GM21360 (cell line): ENCODE measurements at regions not wholly inside any gene's neighbourhood (a gene's known extent, or its start where the extent isn't known, plus 50 kb on each side); places are given as distances from the start of the nearest gene placed in this dataset.

Experiments
- ATAC-seq: cut with Tn5 transposase; IDR thresholded peaks from one replicate; pipeline ENCODE4 v1.9.1; 2021; ENCODE audit warnings: mild to moderate bottlenecking, moderate library complexity; ENCODE audit not compliant: unreplicated experiment

DNA sequence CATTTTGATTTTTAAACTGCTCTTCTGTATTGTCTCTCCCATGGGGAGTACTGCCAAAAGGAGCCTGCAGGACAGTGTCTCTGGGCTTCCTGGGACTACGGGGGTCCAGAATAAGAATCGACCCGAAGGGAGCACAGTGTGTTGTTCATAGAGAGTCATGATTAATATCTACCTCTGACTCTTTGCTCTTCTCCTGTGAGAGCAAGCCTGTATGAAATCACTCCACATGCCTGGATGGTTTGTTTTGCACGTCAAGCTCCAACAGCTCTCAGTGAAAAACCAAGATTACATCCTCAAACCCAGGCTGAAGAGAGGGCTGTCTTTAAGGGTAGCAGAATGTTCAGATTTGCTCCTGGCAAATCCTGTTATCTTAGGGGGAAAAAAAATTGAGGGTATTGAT lies 1860.0 kb upstream of the WWC1 start:
- no peak for ATAC-seq

DNA sequence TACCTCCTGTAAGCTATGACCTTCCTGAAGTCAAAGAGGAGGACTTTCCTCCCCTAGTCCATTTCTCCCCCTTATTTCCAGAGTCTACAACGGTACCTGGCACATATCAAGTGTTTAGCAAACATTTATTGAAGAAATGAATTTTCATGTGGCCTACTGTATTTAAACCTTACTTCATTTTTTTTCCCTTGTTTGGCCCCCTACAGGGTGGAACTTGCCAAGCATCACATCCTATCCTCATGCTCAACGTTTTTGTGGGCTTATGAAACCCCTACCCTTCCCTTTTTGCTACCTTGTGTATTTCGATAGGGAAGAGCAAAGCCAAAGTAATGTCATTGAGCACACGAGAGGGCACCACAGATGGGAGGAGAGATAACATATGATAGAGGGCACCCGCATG lies 1857.8 kb upstream of the WWC1 start:
- ATAC-seq: no peak

DNA sequence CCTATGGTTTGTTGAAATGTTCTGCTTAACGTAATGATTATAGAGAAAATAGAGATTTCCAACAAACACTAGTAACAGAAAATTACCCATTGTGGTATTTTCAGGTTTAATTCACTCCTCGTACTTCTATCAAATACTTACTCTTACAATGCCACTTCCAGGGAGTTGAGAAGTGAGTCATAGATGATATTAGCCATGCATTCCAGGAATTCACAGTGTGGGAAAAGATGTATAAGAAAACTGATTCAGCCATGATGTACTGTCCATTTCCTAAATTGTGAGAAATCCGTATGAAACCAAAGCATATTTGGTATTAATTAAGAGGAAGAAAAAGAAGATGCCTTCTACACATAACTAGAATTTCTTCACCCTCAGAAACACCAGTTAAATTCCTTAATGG lies 1854.6 kb upstream of the WWC1 start:
- ATAC-seq: no peak

DNA sequence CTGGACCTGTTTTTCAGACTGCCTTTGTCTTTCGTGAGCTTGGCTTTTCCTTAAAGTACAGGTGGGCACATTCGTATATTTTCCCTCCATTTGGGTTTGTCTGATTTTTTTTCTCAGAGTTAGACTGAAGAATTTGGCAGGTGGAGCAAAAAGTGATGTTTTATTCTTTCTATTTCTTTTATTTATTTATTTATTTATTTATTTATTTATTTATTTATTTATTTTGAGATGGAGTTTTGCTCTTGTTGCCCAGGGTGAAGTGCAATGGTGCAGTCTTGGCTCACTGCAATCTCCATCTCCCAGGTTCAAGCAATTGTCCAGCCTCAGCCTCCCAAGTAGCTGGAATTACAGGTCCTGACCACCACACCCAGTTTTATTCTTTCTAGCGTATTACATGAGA lies 1805.1 kb upstream of the WWC1 start:
- no peak for ATAC-seq

DNA sequence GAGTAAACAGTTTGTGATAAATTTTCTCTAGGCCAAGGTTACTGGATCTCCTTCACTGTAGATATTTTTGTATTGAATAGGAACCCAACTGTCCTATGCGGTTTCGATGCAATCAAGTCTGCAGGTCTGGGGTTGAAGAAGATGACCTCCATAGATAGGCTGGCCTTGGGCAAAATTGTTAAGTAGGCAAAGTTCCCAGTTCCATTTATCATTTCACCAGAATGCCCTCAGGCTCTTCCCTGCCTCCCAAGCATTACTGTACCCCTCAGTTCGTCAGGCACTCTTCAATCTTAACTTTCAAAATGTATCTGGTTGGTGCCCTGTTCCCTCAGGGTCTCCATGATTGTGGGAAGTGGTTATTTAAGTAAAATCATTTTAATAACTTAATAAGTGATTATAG lies 1802.9 kb upstream of the WWC1 start:
- ATAC-seq: no peak

DNA sequence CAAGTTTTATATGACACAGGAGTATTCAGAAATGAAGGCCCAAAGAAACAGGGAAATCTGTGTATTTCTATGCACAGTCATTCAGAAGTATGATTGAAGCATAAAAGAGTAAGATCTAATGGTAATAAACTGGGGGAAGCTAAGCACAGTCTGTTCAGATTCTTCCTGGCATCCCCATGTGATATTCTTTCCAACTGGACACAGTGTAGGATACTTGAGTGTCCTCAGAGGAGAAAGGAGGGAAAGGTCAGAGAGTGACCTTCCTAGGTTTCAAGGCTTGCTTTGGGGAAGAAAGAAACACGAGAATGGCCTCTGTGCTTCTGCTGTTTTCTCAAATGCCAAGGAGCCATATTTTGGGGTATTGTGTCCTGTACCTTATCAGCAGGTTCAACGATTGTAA lies 1798.4 kb upstream of the WWC1 start:
- ATAC-seq: no peak

DNA sequence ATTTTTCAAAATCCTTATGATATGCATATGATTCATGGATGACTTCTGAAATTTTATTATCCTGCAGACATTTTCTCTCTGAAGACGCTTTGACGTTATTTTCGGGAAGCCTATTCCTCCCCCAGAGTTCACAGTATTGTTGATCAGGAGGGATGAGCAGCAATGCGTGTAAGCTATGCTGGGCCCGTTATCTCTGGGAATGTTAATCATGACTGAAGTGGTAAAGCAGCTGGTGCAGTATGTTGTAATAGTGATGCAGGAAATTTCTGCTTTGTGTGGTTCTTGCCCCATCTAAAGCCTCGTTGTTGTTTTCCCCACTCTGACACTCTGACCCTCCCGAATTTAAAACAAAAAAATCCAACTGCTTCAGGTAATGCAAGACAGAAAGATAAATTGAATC lies 1797.8 kb upstream of the WWC1 start:
- ATAC-seq: no peak

DNA sequence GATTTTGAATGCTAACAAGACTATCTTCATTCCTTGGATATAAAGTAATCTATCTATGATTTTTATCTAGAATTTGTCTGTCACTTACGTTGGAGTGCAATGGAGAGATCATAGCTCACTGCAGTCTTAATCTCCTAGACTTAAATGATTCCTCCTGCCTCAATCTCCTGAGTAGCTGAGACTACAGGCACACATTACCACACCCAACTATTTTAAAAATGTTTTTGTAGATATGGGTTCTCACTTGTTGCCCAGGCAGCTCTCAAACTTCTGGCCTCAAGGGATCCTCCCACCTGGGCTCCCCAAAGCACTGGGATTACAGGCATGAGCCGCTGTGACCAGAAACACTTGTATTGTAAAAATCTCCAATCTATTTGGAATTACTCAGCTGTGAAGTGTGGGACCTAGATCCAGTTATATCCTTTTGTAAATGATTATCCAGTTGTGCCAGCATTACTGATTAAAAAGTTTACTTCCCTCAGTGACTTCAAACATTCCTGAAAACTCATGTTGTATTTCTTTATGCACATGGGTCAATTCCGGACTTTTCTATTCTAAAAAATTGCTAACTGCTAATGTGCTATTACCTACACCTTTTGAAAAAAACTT lies 1793.8 kb upstream of the WWC1 start:
- ATAC-seq: no peak

DNA sequence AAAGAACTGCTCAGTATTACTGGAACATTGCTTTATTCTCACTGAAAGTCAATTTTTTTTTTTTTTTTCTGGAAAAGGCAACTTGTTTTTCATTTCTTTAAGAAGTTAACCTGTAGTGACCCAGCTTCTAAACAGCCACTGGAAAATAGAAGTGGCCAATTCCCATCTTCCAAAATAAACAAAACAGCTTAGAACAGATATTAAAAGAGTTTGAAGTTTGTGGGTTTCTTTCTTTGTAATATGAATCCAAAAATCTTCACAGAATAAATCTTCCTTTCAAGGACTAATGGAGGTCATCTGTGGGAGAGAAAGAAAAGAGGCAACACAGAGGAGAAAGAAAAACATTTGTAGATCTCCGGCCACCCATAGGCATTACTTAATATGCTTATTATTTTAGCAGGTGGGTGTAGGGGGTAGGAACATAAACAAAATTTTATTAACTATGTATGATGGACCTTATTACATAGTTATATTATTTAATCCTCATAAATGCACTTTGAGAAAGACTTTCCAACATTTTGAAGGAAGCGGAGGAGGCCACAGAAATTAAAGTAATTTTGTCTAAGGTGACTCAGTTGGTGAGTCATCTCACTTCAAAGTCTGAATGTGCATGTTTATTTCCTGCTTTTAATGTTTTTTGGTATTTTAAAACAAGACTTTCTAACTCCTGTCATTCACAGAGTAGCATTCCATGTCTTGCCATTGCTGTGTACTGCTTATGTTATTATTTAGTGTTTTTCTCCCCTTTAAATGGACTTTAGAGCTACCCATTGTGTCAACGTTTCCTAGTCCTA lies 1791.8 kb upstream of the WWC1 start:
- ATAC-seq: no peak

DNA sequence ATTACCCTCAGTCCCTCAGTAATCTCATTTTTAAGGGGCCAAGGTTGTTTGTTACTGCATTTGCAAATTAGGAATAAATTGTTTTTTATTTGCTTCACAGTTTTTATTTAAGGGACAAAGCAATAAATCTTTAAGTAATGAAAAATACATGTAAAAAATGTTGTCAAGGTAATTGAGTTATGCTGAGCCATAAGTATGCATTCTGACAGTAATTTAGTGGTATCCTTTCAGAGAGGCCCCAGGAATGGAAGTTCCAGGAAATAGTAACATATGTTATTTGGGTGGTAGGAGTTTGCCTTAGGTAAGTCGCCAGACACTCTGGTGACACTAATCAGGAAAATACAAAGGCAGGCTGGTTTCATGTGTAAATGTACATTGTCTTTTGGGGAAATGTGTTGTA lies 1787.9 kb upstream of the WWC1 start:
- ATAC-seq: no peak

DNA sequence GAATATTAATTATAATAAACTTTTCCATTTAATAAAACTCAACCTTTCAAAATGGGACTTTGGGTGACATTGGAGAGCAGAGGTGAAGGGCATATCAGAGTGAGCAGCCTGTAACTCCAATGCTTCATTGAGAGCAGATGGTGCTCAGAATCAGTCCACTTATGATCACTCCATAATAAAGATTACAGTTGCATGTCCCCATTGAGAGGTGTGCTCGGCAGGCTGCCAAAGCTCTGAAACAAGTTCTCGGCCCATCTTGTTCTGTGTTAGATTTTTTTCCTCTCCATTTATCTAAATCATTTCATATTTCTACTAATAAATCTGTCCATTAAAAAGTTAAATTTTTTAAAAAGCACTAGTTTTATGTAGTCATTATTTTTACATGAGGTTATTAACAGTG lies 1786.4 kb upstream of the WWC1 start:
- no peak for ATAC-seq

DNA sequence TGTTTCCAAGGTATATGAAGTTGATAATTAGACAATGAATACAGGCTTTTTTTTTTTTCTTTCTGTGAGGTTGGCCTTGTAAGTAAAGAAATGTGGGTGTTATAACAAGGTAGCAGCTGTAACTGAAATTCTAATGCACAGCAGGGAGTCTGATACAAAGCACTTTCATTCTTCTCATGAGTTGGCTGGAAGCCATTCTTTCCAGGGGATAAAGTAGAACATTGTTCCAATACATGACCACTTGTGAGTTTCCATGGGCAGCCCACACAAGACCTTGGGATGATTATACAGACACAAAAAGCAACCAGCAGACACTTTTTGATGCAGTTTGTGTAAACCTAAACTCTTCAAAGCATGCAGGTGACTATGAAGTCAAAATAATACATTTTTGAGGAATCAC lies 1785.9 kb upstream of the WWC1 start:
- ATAC-seq: no peak

DNA sequence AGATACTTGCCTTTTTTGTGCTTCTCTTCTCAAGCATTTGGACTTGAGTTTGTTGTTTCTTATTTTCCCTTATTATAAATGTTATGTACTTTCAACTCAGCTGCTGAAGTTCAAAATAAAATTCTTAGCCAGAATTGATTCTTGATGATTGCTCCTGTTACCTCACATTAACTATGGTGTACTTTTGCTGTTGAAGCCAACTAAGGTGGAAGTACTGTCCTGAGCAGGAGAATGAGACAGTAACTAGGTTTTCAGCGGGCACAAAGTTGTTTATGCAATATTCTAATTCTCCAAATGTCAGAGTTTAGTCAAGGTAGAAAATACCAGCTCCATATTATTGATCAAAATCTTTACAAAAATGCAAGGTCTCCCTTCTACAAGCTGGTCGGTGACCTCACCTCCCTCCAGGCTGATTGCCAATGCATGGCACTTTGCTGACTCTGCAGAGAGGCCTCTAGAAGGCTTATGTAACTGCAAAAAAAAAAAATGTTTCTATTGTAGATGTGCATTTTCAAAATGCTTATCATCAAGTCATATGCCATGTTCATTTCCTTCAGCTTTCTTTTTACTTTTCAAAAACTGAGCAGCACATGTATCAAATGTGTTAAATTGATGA lies 1783.5 kb upstream of the WWC1 start:
- no peak for ATAC-seq

DNA sequence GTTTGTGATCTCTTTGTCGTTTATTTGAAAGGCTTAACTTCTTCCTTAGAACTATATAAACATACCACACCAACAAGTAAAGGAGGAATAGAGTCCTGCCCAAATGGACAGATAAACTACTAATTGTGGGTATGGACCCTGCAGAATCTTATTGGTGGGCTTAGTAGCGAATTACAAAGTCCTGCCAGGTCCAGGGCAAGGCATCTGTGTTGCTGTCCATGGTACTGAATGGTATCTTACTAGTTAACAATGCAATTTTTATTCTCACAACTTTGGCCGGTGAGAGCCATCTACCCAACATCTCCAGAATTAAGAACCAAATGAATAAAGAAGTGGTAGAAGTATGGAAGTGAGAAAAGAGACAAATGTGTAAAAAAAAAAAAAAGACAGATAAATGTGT lies 1782.4 kb upstream of the WWC1 start:
- no peak for ATAC-seq

DNA sequence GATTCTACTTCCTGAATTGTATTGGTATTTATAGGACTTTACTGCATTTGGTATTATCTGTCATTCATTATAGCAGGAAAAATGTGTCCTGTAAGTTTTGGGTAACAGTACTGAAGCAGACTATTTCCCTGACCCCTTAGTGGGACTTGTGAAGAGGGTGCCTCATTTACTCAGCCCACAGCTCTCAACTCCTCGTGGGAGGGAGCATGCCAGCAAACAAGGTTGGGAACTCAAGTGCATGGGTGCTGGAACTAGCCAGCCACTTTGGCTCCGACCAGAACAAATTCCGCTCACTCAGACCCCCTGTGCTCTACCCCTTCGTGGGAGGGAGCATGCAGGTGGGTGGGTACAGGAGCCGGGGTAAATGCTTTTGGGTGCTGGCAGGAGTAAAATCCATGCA lies 1773.5 kb upstream of the WWC1 start:
- ATAC-seq: no peak

DNA sequence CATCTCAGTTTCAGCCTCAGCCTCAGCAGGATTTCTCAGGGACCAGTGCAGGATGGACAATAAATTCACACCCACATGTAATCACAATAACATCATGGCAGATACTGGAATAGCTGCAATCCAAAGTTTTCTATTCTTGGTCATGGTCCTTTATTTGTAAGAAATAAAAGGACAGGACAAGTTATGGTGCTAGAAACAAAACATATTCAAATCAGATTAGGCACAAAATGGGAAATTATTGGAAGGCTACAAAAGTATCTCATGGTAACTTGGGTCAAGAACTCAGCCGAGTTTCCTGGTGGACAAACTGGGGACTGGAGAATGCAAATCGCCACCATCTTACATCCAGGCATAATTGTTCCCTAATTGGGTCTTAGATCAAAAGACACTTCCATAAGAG lies 1768.2 kb upstream of the WWC1 start:
- no peak for ATAC-seq

DNA sequence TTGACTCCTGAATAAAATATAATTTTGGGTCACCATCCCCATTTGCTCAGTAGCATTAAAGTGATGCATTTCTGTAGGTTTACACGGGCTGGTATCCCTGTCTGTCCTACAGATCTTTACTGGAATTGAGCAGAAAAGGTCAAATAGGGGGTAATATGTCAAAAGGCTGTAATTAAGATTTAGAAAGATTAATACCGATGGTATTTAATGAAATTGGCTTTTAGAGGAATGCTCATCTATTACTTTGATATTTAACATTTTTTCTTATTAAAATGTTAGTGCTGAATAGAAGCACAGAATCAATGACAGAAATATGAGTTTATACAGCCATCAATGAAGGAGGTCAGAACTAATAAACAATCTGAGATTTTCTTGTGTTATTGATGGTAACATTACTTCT lies 1762.2 kb upstream of the WWC1 start:
- ATAC-seq: no peak

DNA sequence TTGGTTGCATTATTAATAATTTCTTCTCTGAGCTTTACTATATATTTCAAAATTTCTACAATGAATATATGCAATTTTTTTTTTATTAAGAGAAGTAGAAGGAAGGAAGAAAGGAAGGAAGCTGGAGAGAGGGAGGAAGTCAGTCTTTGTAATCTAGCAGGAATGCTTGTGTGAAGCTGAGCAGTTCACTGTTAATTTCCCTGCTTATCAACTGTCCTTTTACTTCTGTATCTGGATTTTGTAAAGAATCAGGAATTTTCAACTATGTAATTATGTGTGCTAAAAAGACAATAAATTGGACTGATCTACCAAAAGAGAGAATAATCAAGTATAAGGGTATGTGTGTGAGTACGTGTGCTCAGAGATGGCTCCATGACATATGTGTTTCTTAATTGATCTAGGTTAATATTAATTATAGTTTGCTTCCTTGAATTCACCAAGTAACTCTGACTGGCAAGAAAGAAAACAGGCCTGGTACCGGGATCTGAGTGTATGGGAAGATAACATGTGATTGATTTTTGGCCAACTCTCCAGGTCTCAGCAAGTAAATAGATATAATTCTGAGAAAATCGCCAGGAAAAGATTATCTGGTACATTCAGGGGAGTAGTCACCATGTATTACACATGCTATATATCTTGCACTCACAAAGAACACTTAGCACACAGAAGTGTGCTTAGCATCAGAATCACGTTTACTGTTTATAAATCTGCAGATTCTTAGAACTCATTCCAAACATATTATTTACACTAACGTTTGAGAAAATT lies 1758.8 kb upstream of the WWC1 start:
- no peak for ATAC-seq

DNA sequence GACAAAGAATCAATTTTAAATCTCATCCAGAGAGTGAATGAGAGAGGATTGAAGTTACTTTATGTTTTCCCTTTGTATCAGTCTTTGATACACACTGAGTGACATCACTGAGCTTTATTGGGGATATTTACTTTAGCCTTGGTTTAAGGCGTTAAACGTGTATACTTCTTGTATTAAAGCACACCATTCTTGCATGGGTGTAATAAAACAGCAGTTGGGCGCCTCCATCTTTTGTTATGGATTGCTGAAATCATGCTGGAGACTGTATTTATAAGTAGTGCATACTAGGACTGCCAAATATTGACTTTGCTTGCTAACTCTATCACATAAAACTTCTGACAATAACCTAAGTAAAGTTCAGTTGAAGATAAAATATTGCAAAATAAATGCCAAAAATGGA lies 1755.8 kb upstream of the WWC1 start:
- ATAC-seq: no peak

DNA sequence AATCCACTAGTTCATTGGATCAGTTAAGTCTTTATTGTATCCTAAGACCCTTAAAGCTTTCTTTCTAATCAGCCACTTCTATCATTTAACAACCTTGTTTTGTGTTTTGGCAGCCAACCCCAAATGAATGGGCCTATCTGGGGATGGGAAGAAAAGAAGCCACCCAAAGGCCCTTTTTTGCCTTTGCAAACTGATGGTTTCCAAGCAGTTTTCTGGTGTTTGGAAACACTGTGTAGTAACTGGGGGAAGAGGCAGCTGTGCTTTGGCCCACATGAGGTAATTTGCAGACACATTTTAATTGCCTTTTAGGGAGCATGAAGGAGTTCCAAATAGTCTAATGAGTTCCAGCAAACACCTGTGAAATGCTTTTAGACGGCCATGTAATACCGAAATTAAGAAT lies 1751.3 kb upstream of the WWC1 start:
- no peak for ATAC-seq

DNA sequence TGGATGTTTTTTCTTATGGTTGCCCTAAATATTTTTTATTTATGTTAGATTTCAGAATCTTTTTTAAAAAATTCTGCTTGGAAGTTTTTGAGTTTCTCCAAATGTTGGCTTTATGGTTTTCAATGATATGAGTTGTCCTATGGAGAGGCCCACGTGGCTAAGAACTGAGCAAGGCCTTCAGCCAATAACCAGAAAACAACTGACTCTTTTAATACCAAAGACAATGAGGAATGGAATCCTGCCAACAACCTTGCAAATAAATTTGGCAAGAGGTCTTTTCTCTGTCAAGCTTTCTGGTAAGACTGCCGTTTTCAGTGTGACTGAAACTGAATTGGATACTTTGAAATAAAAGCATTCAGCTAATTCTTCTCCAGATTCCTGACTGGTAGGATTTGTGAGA lies 1740.1 kb upstream of the WWC1 start:
- no peak for ATAC-seq

DNA sequence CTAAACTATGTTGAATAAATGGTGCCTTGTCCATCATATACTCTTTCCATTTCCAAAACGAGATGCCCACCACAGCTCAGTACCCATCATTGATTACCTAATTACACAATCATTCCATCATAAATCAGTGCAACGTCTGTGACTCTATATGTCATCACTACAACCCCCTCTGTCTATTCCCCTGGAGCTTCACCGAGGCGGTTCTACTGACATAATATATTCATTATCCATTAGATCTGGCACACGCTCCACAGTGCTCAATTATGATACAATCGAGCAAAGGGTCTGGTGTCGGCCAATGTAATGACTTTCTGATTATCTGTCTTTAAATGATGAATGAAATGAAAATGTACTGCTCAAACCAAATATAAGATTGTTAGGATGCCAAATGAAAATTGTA lies 1737.7 kb upstream of the WWC1 start:
- no peak for ATAC-seq
